ENCODE measurements at regions not wholly inside any gene's neighbourhood (a gene's known extent, or its start where the extent isn't known, plus 50 kb on each side); places are given as distances from the start of the nearest gene placed in this dataset.

DNA sequence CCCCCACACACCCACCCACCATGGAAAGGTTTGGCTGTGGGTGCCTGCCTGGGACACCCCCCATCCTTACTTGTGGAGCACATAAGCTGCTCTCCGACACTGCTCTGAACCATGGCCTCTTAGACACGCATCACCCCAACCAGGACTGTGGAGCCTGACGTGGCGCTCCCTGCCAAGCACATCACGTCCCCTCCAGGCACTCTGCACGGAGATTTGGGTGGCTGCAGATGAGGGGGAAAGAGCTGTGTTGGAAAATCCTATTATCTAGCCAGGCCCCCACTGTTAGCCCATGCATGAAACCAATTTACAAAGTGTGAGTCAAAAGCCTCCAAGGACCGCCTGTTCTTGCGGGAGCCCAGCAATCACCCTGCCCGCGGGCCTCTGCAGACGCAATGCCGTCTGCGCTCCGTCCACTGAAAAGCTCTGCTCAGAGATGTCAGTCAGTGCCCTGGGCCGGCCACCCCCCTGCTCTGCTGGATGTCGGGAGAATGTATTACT, 163.4 kb upstream of the NECTIN1 start:
- Histone ChIP-seq H4K20me1 (ENCODE audit: insufficient read depth) (no peaks in the 10 kb centered on the region), H2AFZ (ENCODE audit: low read depth, low read length) (no peak overlapping the region), H3F3A (ENCODE audit: insufficient read depth, low read length, poor library complexity, severe bottlenecking) (no peaks in the 10 kb centered on the region), H3K27me3 (ENCODE audit: insufficient read depth, low read depth, low read length) (no peaks in the 10 kb centered on the region), H3K27ac (ENCODE audit: low read length) (peak overlapping the region; percentile 39), H3K36me3 (ENCODE audit: insufficient read depth, low read length) (no peaks in the 10 kb centered on the region), H3K4me2 (ENCODE audit: low read length) (no peak overlapping the region), H3K79me2 (replicated peaks; ENCODE audit: insufficient read depth, low read length) (no peaks in the 10 kb centered on the region), H3K9me3 (ENCODE audit: low read length) (no peaks in the 10 kb centered on the region), H3K4me3 (ENCODE audit: low read length) (no peak overlapping the region), H3K9me2 (ENCODE audit: insufficient read depth, low read length) (no peaks in the 10 kb centered on the region), H3K9ac (ENCODE audit: low read length) (peak overlapping the region; percentile 16)
- TF ChIP-seq, protein P1, sequence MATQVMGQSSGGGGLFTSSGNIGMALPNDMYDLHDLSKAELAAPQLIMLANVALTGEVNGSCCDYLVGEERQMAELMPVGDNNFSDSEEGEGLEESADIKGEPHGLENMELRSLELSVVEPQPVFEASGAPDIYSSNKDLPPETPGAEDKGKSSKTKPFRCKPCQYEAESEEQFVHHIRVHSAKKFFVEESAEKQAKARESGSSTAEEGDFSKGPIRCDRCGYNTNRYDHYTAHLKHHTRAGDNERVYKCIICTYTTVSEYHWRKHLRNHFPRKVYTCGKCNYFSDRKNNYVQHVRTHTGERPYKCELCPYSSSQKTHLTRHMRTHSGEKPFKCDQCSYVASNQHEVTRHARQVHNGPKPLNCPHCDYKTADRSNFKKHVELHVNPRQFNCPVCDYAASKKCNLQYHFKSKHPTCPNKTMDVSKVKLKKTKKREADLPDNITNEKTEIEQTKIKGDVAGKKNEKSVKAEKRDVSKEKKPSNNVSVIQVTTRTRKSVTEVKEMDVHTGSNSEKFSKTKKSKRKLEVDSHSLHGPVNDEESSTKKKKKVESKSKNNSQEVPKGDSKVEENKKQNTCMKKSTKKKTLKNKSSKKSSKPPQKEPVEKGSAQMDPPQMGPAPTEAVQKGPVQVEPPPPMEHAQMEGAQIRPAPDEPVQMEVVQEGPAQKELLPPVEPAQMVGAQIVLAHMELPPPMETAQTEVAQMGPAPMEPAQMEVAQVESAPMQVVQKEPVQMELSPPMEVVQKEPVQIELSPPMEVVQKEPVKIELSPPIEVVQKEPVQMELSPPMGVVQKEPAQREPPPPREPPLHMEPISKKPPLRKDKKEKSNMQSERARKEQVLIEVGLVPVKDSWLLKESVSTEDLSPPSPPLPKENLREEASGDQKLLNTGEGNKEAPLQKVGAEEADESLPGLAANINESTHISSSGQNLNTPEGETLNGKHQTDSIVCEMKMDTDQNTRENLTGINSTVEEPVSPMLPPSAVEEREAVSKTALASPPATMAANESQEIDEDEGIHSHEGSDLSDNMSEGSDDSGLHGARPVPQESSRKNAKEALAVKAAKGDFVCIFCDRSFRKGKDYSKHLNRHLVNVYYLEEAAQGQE (IDR thresholded peaks at IDR 0.05; ENCODE audit: borderline replicate concordance): no peak
- no peak for TF ChIP-seq TAF1 (IDR thresholded peaks at IDR 0.05; ENCODE audit: low read depth)
- no peak for TF ChIP-seq EP300 (conservative IDR thresholded peaks at IDR 0.05; ENCODE audit: poor library complexity, severe bottlenecking)
- TF ChIP-seq MXI1 (conservative IDR thresholded peaks at IDR 0.05; ENCODE audit: poor library complexity, severe bottlenecking): no peak
- TF ChIP-seq EZH2 (IDR thresholded peaks at IDR 0.05; ENCODE audit: borderline replicate concordance, insufficient read depth, low read length, poor library complexity, severe bottlenecking): no peak
- TF ChIP-seq RAD21 (conservative IDR thresholded peaks at IDR 0.05): no peak
- TF ChIP-seq SMC3 (conservative IDR thresholded peaks at IDR 0.05; ENCODE audit: poor library complexity): no peak
- TF ChIP-seq, protein P2, sequence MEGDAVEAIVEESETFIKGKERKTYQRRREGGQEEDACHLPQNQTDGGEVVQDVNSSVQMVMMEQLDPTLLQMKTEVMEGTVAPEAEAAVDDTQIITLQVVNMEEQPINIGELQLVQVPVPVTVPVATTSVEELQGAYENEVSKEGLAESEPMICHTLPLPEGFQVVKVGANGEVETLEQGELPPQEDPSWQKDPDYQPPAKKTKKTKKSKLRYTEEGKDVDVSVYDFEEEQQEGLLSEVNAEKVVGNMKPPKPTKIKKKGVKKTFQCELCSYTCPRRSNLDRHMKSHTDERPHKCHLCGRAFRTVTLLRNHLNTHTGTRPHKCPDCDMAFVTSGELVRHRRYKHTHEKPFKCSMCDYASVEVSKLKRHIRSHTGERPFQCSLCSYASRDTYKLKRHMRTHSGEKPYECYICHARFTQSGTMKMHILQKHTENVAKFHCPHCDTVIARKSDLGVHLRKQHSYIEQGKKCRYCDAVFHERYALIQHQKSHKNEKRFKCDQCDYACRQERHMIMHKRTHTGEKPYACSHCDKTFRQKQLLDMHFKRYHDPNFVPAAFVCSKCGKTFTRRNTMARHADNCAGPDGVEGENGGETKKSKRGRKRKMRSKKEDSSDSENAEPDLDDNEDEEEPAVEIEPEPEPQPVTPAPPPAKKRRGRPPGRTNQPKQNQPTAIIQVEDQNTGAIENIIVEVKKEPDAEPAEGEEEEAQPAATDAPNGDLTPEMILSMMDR (IDR thresholded peaks at IDR 0.05; ENCODE audit: poor library complexity, severe bottlenecking): no peak
- TF ChIP-seq POLR2AphosphoS5 (IDR thresholded peaks at IDR 0.05): no peak

DNA sequence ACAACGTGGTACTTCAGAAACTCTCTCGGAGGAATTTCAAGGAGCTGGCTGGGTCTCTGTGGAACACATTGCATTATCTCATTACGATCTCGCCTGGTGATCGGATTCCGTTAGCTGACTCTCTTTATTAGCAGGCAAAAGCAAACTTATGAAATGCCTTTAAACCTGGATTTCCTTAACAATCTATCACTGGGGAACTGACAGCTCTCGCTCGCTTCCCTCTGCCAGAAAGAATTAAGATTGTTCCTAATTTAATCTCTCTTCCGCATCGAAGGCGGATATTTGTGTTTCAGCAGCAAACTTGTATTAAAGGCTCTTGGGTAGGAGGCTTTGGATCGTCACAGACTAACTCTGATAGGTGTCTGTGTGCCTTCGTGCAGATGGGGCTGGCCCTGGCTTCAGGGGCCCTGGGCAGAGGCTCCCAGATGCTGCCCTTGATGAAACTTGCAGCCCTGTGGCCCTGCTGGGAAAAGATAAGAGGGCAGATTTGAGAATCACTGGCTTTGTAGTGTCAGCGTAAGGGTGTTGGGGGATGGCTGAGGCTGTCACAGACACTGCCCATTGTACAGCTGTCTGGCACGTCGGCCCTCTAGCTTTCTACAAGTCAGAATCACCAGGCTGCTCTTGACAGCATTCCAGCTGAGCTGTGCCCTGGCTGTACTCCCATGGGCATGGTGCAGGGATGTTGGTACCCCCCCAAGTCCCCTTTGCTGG, 162.2 kb upstream of the NECTIN1 start:
- Histone ChIP-seq H3K4me3 (ENCODE audit: low read length) (no peak overlapping the region), H3F3A (ENCODE audit: insufficient read depth, low read length, poor library complexity, severe bottlenecking) (no peaks in the 10 kb centered on the region), H3K27me3 (ENCODE audit: insufficient read depth, low read depth, low read length) (no peaks in the 10 kb centered on the region), H3K36me3 (ENCODE audit: insufficient read depth, low read length) (no peaks in the 10 kb centered on the region), H4K20me1 (ENCODE audit: insufficient read depth) (no peaks in the 10 kb centered on the region), H3K9me3 (ENCODE audit: low read length) (no peaks in the 10 kb centered on the region), H3K27ac (ENCODE audit: low read length) (no peak overlapping the region), H3K9ac (ENCODE audit: low read length) (no peak overlapping the region), H2AFZ (ENCODE audit: low read depth, low read length) (no peak overlapping the region), H3K9me2 (ENCODE audit: insufficient read depth, low read length) (no peaks in the 10 kb centered on the region), H3K4me2 (ENCODE audit: low read length) (peak overlapping the region; percentile 2), H3K79me2 (replicated peaks; ENCODE audit: insufficient read depth, low read length) (no peaks in the 10 kb centered on the region)
- TF ChIP-seq, protein P2 (IDR thresholded peaks at IDR 0.05; ENCODE audit: poor library complexity, severe bottlenecking): no peak
- TF ChIP-seq, protein P1 (IDR thresholded peaks at IDR 0.05; ENCODE audit: borderline replicate concordance): peak; percentile 41
- no peak for TF ChIP-seq EZH2 (IDR thresholded peaks at IDR 0.05; ENCODE audit: borderline replicate concordance, insufficient read depth, low read length, poor library complexity, severe bottlenecking)
